ENCODE measurements at regions not wholly inside any gene's neighbourhood (a gene's known extent, or its start where the extent isn't known, plus 50 kb on each side); places are given as distances from the start of the nearest gene placed in this dataset.

DNA sequence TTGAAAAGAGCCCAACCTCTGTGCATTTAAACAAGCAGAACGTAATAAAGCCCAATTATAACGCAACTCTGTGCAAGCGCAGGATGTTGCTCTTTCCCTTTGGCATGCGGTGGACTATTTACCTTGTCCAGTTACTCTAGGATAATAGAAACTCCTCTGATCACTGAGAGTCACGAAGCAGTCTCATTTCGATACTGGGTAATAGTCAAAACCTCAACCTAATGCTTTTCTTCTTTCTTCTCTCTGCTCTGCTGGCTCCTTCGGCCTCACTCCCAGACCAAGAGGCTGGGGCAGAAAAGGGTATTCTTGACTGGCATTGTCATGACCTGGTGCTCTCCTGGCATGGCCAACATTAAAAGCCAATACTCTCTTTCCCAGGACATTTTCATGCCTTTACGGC lies 89.7 kb upstream of the GCFC2 start:
- Histone ChIP-seq H2AFZ (ENCODE audit: low read depth, low read length) (no peak overlapping the region), H3K27ac (ENCODE audit: insufficient read depth, low read depth, low read length) (no peak overlapping the region), H3K9me1 (replicated peaks; ENCODE audit: control insufficient read depth, extremely low read depth, insufficient read depth, low read length) (no peaks in the 10 kb centered on the region), H3K4me3 (replicated peaks in 1 of 3; ENCODE audit: insufficient read depth in 1 of 3, low read depth in 1 of 3, low read length in 3 of 3) (no peak overlapping the region), H3K27me3 (ENCODE audit: control insufficient read depth in 2 of 2, insufficient read depth in 2 of 2, low read length in 2 of 2) (no peaks in the 10 kb centered on the region), H3K4me2 (ENCODE audit: insufficient read depth, low read length) (no peak overlapping the region), H3K9me3 (replicated peaks; ENCODE audit: control insufficient read depth, insufficient read depth, low read length) (no peaks in the 10 kb centered on the region), H3K79me2 (ENCODE audit: control insufficient read depth, insufficient read depth, low read length) (no peaks in the 10 kb centered on the region), H4K20me1 (replicated peaks; ENCODE audit: control insufficient read depth, extremely low read depth, insufficient read depth, low read length) (peaks cover 2% of the 10 kb centered on the region), H3K36me3 (ENCODE audit: control insufficient read depth in 2 of 2, extremely low read depth in 1 of 2, insufficient read depth in 2 of 2, low read length in 2 of 2) (no peaks in the 10 kb centered on the region), H3K4me1 (ENCODE audit: control insufficient read depth, extremely low read depth, insufficient read depth, low read length) (no peaks in the 10 kb centered on the region), H3K9ac (replicated peaks; ENCODE audit: extremely low read depth, insufficient read depth, low read length) (no peak overlapping the region)
- no peak for TF ChIP-seq POLR2A (IDR thresholded peaks at IDR 0.05; ENCODE audit: low read depth, low read length)
- TF ChIP-seq POLR2AphosphoS5 (IDR thresholded peaks at IDR 0.05; ENCODE audit: insufficient read depth, low read depth, low read length), result no peak
- TF ChIP-seq MYC (IDR thresholded peaks at IDR 0.05; ENCODE audit: low read depth, low read length), result no peak
- no peak for TF ChIP-seq JUN (IDR thresholded peaks at IDR 0.05; ENCODE audit: borderline replicate concordance, insufficient read depth, insufficient read length, low read depth)
- TF ChIP-seq GATA2 (IDR thresholded peaks at IDR 0.05; ENCODE audit: insufficient read depth, insufficient read length, low read depth, low read length), result no peak
- TF ChIP-seq EZH2 (IDR thresholded peaks at IDR 0.05; ENCODE audit: borderline replicate concordance, low read depth, low read length, severe bottlenecking), result no peak
- TF ChIP-seq, protein P1, sequence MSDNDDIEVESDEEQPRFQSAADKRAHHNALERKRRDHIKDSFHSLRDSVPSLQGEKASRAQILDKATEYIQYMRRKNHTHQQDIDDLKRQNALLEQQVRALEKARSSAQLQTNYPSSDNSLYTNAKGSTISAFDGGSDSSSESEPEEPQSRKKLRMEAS (IDR thresholded peaks at IDR 0.05; ENCODE audit: insufficient read depth, insufficient read length), result no peak
- TF ChIP-seq, protein P2, sequence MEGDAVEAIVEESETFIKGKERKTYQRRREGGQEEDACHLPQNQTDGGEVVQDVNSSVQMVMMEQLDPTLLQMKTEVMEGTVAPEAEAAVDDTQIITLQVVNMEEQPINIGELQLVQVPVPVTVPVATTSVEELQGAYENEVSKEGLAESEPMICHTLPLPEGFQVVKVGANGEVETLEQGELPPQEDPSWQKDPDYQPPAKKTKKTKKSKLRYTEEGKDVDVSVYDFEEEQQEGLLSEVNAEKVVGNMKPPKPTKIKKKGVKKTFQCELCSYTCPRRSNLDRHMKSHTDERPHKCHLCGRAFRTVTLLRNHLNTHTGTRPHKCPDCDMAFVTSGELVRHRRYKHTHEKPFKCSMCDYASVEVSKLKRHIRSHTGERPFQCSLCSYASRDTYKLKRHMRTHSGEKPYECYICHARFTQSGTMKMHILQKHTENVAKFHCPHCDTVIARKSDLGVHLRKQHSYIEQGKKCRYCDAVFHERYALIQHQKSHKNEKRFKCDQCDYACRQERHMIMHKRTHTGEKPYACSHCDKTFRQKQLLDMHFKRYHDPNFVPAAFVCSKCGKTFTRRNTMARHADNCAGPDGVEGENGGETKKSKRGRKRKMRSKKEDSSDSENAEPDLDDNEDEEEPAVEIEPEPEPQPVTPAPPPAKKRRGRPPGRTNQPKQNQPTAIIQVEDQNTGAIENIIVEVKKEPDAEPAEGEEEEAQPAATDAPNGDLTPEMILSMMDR (IDR thresholded peaks at IDR 0.05; ENCODE audit: extremely low read depth in 1 of 2, insufficient read depth in 1 of 2, low read depth in 1 of 2, low read length in 2 of 2), result no peak
- no peak for TF ChIP-seq FOS (IDR thresholded peaks at IDR 0.05; ENCODE audit: borderline replicate concordance, insufficient read depth, low read length)
- intact Hi-C loops (cut with micrococcal nuclease) (no loop called here), dilution Hi-C loops (cut with MboI; ENCODE audit: extremely low pct_ligation_motif_present, low sequenced_read_pairs) (no loop called here)
- CTCF ChIA-PET, result no interaction called here
- BruUV-seq (replicated peaks), result no TSS peak
- FAIRE-seq (no peak), DNase-seq (ENCODE audit: low read depth, low spot score) (no peak)
- POLR2A ChIA-PET, result no interaction called here

All from endothelial cell of umbilical vein (primary cell).